Activated B cell treated with CpG ODN at 0.5 μM for 24 hours (primary cell): ENCODE measurements at regions not wholly inside any gene's neighbourhood (a gene's known extent, or its start where the extent isn't known, plus 50 kb on each side); places are given as distances from the start of the nearest gene placed in this dataset.

Experiments used
- ATAC-seq: fragments of 200-7000 bp; cut with Tn5 transposase; one replicate; pipeline ENCODE4 v1.10.0; 2021; ENCODE audit warnings: low read depth, mild to moderate bottlenecking, moderate library complexity
- CTCF ChIA-PET: fragments of 350-600 bp; sonication (Branson Sonifier 250); formaldehyde crosslinking; loops from one replicate; lab custom pipeline; 2021; ENCODE audit warnings: antibody characterized with exemption; lab: Charles Lee
- POLR2A ChIA-PET: fragments of 350-600 bp; sonication (Branson Sonifier 250); formaldehyde crosslinking; loops from one replicate; lab custom pipeline; 2021; ENCODE audit warnings: antibody characterized with exemption; lab: Charles Lee
- DNase-seq: peaks from one replicate; pipeline ENCODE4 v3.0.0; 2022
- H3K27ac Mint-ChIP-seq: one replicate; pipeline ENCODE4 v1.8.0; 2020; ENCODE audit warnings: mixed read lengths
- H3K27me3 Mint-ChIP-seq: one replicate; pipeline ENCODE4 v1.8.0; 2021; ENCODE audit warnings: mixed read lengths
- H3K36me3 Mint-ChIP-seq: one replicate; pipeline ENCODE4 v1.8.0; 2021; ENCODE audit warnings: low read depth, mixed read lengths
- H3K4me1 Mint-ChIP-seq: one replicate; pipeline ENCODE4 v1.8.0; 2021; ENCODE audit warnings: mixed read lengths
- H3K4me3 Mint-ChIP-seq: one replicate; pipeline ENCODE4 v1.8.0; 2020; ENCODE audit warnings: mild to moderate bottlenecking, mixed read lengths
- H3K9me3 Mint-ChIP-seq: one replicate; pipeline ENCODE4 v1.8.0; 2020; ENCODE audit warnings: mixed read lengths
- intact Hi-C: fragments of 100-400 bp; cut with micrococcal nuclease; formaldehyde crosslinking; loops from one replicate; pipeline ENCODE4 v1.15.1; 2024
- TF ChIP-seq, protein P1 (sequence below): fragments of 200-600 bp; IDR thresholded peaks from one replicate; pipeline ENCODE4 v1.8.0; 2022; ENCODE audit warnings: antibody characterized with exemption, mild to moderate bottlenecking

DNA sequence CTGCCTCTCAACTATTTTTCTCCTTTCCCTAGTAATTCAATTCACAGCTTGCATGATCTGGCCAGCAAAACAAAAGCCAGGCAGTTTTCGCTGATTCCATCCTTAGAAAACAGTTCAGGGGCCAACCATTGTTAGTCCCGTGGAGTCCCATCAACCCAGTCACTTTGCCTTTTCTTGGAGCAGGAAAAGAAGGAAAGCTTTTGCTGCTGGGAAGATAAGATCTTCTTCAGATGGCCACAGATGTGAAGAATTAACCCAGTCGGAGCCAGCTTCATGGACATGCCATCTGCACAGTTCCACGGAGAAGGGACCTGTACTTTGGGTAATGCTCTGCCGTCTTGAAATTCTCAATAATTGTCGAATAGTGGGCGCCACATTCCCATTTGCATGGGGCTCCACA is 76.9 kb upstream of the TSHZ2 start:
- Mint-ChIP-seq H3K27me3 (peaks cover 8% of the 10 kb centered on the region), H3K9me3 (no peaks in the 10 kb centered on the region), H3K4me1 (no peaks in the 10 kb centered on the region), H3K27ac (no peak overlapping the region), H3K36me3 (no peaks in the 10 kb centered on the region), H3K4me3 (no peak overlapping the region)
- TF ChIP-seq, protein P1, sequence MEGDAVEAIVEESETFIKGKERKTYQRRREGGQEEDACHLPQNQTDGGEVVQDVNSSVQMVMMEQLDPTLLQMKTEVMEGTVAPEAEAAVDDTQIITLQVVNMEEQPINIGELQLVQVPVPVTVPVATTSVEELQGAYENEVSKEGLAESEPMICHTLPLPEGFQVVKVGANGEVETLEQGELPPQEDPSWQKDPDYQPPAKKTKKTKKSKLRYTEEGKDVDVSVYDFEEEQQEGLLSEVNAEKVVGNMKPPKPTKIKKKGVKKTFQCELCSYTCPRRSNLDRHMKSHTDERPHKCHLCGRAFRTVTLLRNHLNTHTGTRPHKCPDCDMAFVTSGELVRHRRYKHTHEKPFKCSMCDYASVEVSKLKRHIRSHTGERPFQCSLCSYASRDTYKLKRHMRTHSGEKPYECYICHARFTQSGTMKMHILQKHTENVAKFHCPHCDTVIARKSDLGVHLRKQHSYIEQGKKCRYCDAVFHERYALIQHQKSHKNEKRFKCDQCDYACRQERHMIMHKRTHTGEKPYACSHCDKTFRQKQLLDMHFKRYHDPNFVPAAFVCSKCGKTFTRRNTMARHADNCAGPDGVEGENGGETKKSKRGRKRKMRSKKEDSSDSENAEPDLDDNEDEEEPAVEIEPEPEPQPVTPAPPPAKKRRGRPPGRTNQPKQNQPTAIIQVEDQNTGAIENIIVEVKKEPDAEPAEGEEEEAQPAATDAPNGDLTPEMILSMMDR: no peak
- CTCF ChIA-PET: no interaction called here
- intact Hi-C loops: no loop called here
- POLR2A ChIA-PET: no interaction called here
- DNase-seq (no peak), ATAC-seq (no peak)

DNA sequence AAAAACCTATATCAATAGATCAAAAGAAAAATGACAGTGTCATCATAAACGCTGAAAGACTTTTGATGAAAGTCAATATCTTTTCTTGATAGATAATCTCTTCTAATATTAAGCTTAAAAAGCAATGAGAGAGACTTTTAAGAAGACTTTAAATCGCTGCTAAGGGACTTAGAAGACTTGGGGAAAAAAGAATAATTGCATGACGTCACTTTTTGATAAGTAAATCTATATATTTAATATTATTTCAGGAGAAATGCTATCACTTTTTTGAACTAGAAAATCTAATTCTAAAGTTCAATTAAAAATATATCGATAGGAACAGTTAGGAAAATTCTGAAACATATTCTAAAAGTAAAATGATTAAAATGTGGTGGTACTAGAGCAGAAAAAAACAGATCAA is 78.7 kb upstream of the TSHZ2 start:
- Mint-ChIP-seq H3K4me3 (no peak overlapping the region), H3K27ac (no peak overlapping the region), H3K9me3 (no peaks in the 10 kb centered on the region), H3K27me3 (peaks cover 8% of the 10 kb centered on the region), H3K4me1 (no peaks in the 10 kb centered on the region), H3K36me3 (no peaks in the 10 kb centered on the region)
- no peak for DNase-seq
- TF ChIP-seq, protein P1: no peak
- intact Hi-C loops: no loop called here
- CTCF ChIA-PET: no interaction called here
- no peak for ATAC-seq
- POLR2A ChIA-PET: no interaction called here

DNA sequence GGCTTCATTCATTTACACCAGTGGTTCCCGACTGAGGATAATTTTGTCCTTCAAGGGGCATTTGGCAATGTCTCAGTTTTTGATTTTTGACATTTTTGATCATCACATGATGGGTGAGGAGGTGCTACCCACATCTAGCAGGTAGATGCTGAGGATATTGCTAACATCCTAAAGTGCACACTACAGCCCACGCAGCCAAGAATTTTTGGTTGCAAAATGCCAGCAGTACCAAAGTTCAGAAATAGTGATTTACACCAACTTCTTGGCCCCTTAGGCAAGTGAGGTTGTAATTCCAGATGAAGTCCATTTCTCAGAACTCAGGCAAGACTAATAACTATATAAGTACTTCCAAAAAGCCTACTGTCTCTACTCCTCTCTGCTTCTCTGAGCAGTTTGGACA is 80.1 kb upstream of the TSHZ2 start:
- no peak for ATAC-seq
- intact Hi-C loops: no loop called here
- H3K4me1 Mint-ChIP-seq: no peaks in the 10 kb centered on the region
- DNase-seq: no peak
- TF ChIP-seq, protein P1: no peak
- CTCF ChIA-PET: no interaction called here
- H3K9me3 Mint-ChIP-seq: no peaks in the 10 kb centered on the region
- no peaks in the 10 kb centered on the region for H3K36me3 Mint-ChIP-seq
- H3K27me3 Mint-ChIP-seq: peaks cover 12% of the 10 kb centered on the region
- H3K4me3 Mint-ChIP-seq: no peak overlapping the region
- H3K27ac Mint-ChIP-seq: no peak overlapping the region
- POLR2A ChIA-PET: no interaction called here

DNA sequence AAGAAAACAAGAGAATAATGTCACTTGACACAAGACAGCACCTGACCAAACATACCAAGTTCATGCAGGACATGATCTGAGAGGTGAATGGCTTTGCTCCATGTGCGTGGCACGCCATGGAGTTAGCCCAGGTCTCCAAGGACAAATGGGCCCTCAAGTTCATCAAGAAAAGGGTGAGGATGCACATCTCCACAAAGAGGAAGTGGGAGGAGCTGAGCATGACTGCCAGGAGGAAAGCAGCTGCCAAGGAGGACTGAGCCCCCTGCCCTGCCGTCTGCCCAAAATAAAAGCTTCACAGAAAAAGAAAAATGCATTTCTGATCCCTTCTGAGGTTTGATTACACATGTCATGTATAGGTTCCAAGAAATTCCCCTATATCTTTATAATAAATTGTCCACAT is 82.0 kb upstream of the TSHZ2 start:
- Mint-ChIP-seq H3K4me1 (no peaks in the 10 kb centered on the region), H3K36me3 (no peaks in the 10 kb centered on the region), H3K4me3 (no peak overlapping the region), H3K27ac (no peak overlapping the region), H3K9me3 (no peaks in the 10 kb centered on the region), H3K27me3 (peaks cover 12% of the 10 kb centered on the region)
- intact Hi-C loops: no loop called here
- ATAC-seq: no peak
- DNase-seq: no peak
- TF ChIP-seq, protein P1: no peak
- CTCF ChIA-PET: no interaction called here
- POLR2A ChIA-PET: no interaction called here

DNA sequence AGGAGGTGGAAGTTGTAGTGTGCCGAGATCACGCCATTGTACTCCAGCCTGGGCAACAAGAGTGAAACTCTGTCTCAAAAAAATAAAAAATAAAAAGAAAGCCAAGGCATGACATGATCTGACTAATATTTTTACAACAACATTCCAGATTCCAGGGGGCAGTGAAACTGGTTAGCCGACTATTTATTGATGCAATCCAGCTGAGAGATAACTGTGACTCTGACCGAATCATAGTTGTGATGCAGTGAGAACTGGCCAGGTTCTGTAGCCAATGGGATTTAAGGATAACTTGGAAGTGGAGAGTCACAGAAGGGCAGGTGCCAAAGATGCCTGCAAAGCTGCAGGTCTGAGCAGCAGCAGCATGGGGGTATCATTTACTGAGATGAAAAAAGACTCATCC is 82.9 kb upstream of the TSHZ2 start:
- POLR2A ChIA-PET: no interaction called here
- H3K27me3 Mint-ChIP-seq: peaks cover 12% of the 10 kb centered on the region
- intact Hi-C loops: no loop called here

More for the DNA sequence above, 82.9 kb upstream of the TSHZ2 start:
- TF ChIP-seq, protein P1: no peak
- Mint-ChIP-seq H3K27ac (no peak overlapping the region), H3K4me1 (no peaks in the 10 kb centered on the region), H3K36me3 (no peaks in the 10 kb centered on the region), H3K9me3 (no peaks in the 10 kb centered on the region), H3K4me3 (no peak overlapping the region)
- CTCF ChIA-PET: no interaction called here
- DNase-seq (no peak), ATAC-seq (no peak)
